ENCODE measurements at regions not wholly inside any gene's neighbourhood (a gene's known extent, or its start where the extent isn't known, plus 50 kb on each side); places are given as distances from the start of the nearest gene placed in this dataset.

- no peaks in the 10 kb centered on the region for H3K36me3 ChIP-seq (ENCODE audit: insufficient read depth, low read length)
- H3K4me2 ChIP-seq (ENCODE audit: low read length): no peak overlapping the region
Observed at GRCh38 chr17:79221597-79221996, 147.0 kb downstream of the ENGASE start.

GRCh38 chr17:79220713-79221291 is 146.2 kb downstream of the ENGASE start:
- H3K4me2 ChIP-seq (ENCODE audit: low read length): no peak overlapping the region
- no peaks in the 10 kb centered on the region for H3K27me3 ChIP-seq (ENCODE audit: insufficient read depth, low read depth, low read length)

More at GRCh38 chr17:79221597-79221996, 147.0 kb downstream of the ENGASE start:
- Histone ChIP-seq H3K9ac (ENCODE audit: low read length) (no peak overlapping the region), H3K27me3 (ENCODE audit: insufficient read depth, low read depth, low read length) (no peaks in the 10 kb centered on the region), H3F3A (ENCODE audit: insufficient read depth, low read length, poor library complexity, severe bottlenecking) (no peaks in the 10 kb centered on the region), H3K9me3 (ENCODE audit: low read length) (no peaks in the 10 kb centered on the region), H3K27ac (ENCODE audit: low read length) (no peak overlapping the region), H3K4me3 (ENCODE audit: low read length) (no peak overlapping the region), H2AFZ (ENCODE audit: low read depth, low read length) (no peak overlapping the region), H3K79me2 (replicated peaks; ENCODE audit: insufficient read depth, low read length) (no peaks in the 10 kb centered on the region), H4K20me1 (ENCODE audit: insufficient read depth) (no peaks in the 10 kb centered on the region), H3K9me2 (ENCODE audit: insufficient read depth, low read length) (no peaks in the 10 kb centered on the region)
- no peak for TF ChIP-seq TAF1 (IDR thresholded peaks at IDR 0.05; ENCODE audit: low read depth)
- TF ChIP-seq SMC3 (conservative IDR thresholded peaks at IDR 0.05; ENCODE audit: poor library complexity): no peak
- TF ChIP-seq EZH2 (IDR thresholded peaks at IDR 0.05; ENCODE audit: borderline replicate concordance, insufficient read depth, low read length, poor library complexity, severe bottlenecking): no peak
- no peak for TF ChIP-seq MXI1 (conservative IDR thresholded peaks at IDR 0.05; ENCODE audit: poor library complexity, severe bottlenecking)
- TF ChIP-seq POLR2AphosphoS5 (IDR thresholded peaks at IDR 0.05): no peak
- TF ChIP-seq, protein P1, sequence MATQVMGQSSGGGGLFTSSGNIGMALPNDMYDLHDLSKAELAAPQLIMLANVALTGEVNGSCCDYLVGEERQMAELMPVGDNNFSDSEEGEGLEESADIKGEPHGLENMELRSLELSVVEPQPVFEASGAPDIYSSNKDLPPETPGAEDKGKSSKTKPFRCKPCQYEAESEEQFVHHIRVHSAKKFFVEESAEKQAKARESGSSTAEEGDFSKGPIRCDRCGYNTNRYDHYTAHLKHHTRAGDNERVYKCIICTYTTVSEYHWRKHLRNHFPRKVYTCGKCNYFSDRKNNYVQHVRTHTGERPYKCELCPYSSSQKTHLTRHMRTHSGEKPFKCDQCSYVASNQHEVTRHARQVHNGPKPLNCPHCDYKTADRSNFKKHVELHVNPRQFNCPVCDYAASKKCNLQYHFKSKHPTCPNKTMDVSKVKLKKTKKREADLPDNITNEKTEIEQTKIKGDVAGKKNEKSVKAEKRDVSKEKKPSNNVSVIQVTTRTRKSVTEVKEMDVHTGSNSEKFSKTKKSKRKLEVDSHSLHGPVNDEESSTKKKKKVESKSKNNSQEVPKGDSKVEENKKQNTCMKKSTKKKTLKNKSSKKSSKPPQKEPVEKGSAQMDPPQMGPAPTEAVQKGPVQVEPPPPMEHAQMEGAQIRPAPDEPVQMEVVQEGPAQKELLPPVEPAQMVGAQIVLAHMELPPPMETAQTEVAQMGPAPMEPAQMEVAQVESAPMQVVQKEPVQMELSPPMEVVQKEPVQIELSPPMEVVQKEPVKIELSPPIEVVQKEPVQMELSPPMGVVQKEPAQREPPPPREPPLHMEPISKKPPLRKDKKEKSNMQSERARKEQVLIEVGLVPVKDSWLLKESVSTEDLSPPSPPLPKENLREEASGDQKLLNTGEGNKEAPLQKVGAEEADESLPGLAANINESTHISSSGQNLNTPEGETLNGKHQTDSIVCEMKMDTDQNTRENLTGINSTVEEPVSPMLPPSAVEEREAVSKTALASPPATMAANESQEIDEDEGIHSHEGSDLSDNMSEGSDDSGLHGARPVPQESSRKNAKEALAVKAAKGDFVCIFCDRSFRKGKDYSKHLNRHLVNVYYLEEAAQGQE (IDR thresholded peaks at IDR 0.05; ENCODE audit: borderline replicate concordance): no peak
- TF ChIP-seq RAD21 (conservative IDR thresholded peaks at IDR 0.05): no peak
- TF ChIP-seq, protein P2, sequence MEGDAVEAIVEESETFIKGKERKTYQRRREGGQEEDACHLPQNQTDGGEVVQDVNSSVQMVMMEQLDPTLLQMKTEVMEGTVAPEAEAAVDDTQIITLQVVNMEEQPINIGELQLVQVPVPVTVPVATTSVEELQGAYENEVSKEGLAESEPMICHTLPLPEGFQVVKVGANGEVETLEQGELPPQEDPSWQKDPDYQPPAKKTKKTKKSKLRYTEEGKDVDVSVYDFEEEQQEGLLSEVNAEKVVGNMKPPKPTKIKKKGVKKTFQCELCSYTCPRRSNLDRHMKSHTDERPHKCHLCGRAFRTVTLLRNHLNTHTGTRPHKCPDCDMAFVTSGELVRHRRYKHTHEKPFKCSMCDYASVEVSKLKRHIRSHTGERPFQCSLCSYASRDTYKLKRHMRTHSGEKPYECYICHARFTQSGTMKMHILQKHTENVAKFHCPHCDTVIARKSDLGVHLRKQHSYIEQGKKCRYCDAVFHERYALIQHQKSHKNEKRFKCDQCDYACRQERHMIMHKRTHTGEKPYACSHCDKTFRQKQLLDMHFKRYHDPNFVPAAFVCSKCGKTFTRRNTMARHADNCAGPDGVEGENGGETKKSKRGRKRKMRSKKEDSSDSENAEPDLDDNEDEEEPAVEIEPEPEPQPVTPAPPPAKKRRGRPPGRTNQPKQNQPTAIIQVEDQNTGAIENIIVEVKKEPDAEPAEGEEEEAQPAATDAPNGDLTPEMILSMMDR (IDR thresholded peaks at IDR 0.05; ENCODE audit: poor library complexity, severe bottlenecking): no peak
- no peak for TF ChIP-seq EP300 (conservative IDR thresholded peaks at IDR 0.05; ENCODE audit: poor library complexity, severe bottlenecking)

More at GRCh38 chr17:79220713-79221291, 146.2 kb downstream of the ENGASE start:
- Histone ChIP-seq H3K9ac (ENCODE audit: low read length) (peak overlapping the region; percentile 13), H4K20me1 (ENCODE audit: insufficient read depth) (no peaks in the 10 kb centered on the region), H3F3A (ENCODE audit: insufficient read depth, low read length, poor library complexity, severe bottlenecking) (no peaks in the 10 kb centered on the region), H3K79me2 (replicated peaks; ENCODE audit: insufficient read depth, low read length) (no peaks in the 10 kb centered on the region), H3K4me3 (ENCODE audit: low read length) (peak overlapping the region; percentile 49), H2AFZ (ENCODE audit: low read depth, low read length) (no peak overlapping the region), H3K9me2 (ENCODE audit: insufficient read depth, low read length) (no peaks in the 10 kb centered on the region), H3K27ac (ENCODE audit: low read length) (no peak overlapping the region), H3K9me3 (ENCODE audit: low read length) (no peaks in the 10 kb centered on the region), H3K36me3 (ENCODE audit: insufficient read depth, low read length) (no peaks in the 10 kb centered on the region)
- no peak for TF ChIP-seq EP300 (conservative IDR thresholded peaks at IDR 0.05; ENCODE audit: poor library complexity, severe bottlenecking)
- TF ChIP-seq SMC3 (conservative IDR thresholded peaks at IDR 0.05; ENCODE audit: poor library complexity): no peak
- no peak for TF ChIP-seq MXI1 (conservative IDR thresholded peaks at IDR 0.05; ENCODE audit: poor library complexity, severe bottlenecking)
- TF ChIP-seq, protein P2 (IDR thresholded peaks at IDR 0.05; ENCODE audit: poor library complexity, severe bottlenecking): no peak
- no peak for TF ChIP-seq TAF1 (IDR thresholded peaks at IDR 0.05; ENCODE audit: low read depth)
- no peak for TF ChIP-seq POLR2AphosphoS5 (IDR thresholded peaks at IDR 0.05)
- no peak for TF ChIP-seq RAD21 (conservative IDR thresholded peaks at IDR 0.05)
- TF ChIP-seq, protein P1 (IDR thresholded peaks at IDR 0.05; ENCODE audit: borderline replicate concordance): no peak

All from neural cell (in vitro differentiated cells).